ENCODE measurements at regions not wholly inside any gene's neighbourhood (a gene's known extent, or its start where the extent isn't known, plus 50 kb on each side); places are given as distances from the start of the nearest gene placed in this dataset.
"Not testable (repeated sequence)": the region's sequence is repeated elsewhere in the genome, so short reads cannot be mapped to it uniquely, and the experiment has no call there.

DNA sequence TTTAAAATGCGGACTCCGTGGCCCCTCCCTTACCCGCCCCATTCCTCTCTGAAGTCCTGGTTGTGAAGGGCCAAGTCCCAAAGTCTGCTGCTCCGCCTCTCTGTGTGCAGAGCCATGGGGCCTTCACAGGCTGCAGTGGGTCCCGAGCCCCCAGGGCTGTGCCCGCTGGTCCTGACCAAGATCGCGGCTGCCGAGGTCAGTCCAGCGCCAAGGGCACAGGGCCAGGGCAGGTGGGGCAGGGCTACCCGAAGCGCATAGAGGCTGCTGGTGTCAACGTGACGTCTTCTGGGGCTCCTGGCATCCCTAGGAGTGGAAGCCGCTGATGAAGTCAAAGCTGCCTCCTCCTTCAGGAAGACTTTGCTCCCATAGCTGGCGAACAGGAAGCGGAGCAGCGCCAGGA, 858.8 kb downstream of the TUBA3C start:
- not testable (repeated sequence) for H3K9me3 ChIP-seq (ENCODE audit: control insufficient read depth in 2 of 2, insufficient read depth in 1 of 2, low read depth in 1 of 2, low read length in 1 of 2); H3K27me3 ChIP-seq (ENCODE audit: control insufficient read depth in 3 of 3, insufficient read depth in 3 of 3, low read length in 3 of 3); H3K4me3 ChIP-seq (ENCODE audit: low read depth in 1 of 3, low read length in 3 of 3); FAIRE-seq; H3K27ac ChIP-seq (ENCODE audit: low read depth in 1 of 3, low read length in 2 of 3); DNase-seq; H3K36me3 ChIP-seq (ENCODE audit: control insufficient read depth in 3 of 3, insufficient read depth in 2 of 3, low read depth in 1 of 3, low read length in 3 of 3); H3K4me1 ChIP-seq (ENCODE audit: control insufficient read depth in 3 of 3, insufficient read depth in 2 of 3, low read depth in 1 of 3, low read length in 2 of 3)
- WGBS, 3 donors: 78 to 81% (median 78%) methylated on average over 10 to 16 of the region's 18 CpGs

DNA sequence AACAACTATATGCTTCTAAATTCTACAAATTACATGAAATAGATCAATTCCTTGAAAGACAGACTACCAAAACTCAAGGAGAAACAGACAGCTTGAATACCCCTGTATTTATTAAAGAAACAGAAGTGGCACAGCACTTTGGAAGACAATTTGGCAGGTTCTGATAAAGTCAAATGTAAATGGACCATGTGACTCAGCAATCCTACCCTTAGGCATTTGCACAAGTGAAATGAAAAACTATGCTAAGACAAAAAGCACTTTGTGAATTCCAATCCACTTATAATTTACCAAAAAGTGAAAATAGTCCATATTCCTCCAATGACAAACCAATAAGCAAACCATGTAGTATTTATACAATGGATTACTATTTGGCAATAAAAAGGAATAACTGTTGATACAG, 862.0 kb downstream of the TUBA3C start:
- H3K4me3 ChIP-seq (ENCODE audit: low read depth in 1 of 3, low read length in 3 of 3); FAIRE-seq; H3K4me1 ChIP-seq (ENCODE audit: control insufficient read depth in 3 of 3, insufficient read depth in 2 of 3, low read depth in 1 of 3, low read length in 2 of 3); H3K36me3 ChIP-seq (ENCODE audit: control insufficient read depth in 3 of 3, insufficient read depth in 2 of 3, low read depth in 1 of 3, low read length in 3 of 3); H3K27me3 ChIP-seq (ENCODE audit: control insufficient read depth in 3 of 3, insufficient read depth in 3 of 3, low read length in 3 of 3); H3K27ac ChIP-seq (ENCODE audit: low read depth in 1 of 3, low read length in 2 of 3); H3K9me3 ChIP-seq (ENCODE audit: control insufficient read depth in 2 of 2, insufficient read depth in 1 of 2, low read depth in 1 of 2, low read length in 1 of 2); DNase-seq: not testable (repeated sequence)

DNA sequence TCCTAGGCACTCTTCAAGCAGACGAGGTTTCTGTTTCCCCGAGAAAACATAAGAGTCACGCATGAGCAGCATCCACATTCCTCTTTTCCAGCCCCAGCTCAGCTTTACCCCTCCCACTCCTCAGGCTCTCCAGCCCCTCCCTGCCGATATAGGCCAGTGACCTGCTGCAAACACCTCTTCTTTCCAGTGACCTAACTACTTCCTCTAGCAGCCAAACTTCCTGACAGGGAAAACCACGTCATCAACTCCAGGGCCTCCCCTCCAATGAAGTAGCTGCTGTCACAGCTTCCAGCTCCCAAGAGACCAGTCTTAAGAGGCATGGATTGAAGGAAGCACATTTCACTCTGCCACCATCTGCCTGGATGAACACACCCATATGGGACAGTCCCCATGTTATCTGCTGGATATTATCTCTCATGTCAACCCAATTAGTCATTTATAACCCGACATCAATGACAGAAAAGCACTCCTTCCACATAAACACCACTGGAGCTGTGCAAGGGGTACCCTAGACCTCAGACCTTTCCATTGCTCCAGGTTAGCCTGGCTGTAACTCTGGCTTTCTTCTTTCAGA, 878.3 kb downstream of the TUBA3C start:
- not testable (repeated sequence) for H3K9me3 ChIP-seq (ENCODE audit: control insufficient read depth in 2 of 2, insufficient read depth in 1 of 2, low read depth in 1 of 2, low read length in 1 of 2); H3K27me3 ChIP-seq (ENCODE audit: control insufficient read depth in 3 of 3, insufficient read depth in 3 of 3, low read length in 3 of 3); DNase-seq; H3K4me3 ChIP-seq (ENCODE audit: low read depth in 1 of 3, low read length in 3 of 3); FAIRE-seq; H3K4me1 ChIP-seq (ENCODE audit: control insufficient read depth in 3 of 3, insufficient read depth in 2 of 3, low read depth in 1 of 3, low read length in 2 of 3); H3K27ac ChIP-seq (ENCODE audit: low read depth in 1 of 3, low read length in 2 of 3); H3K36me3 ChIP-seq (ENCODE audit: control insufficient read depth in 3 of 3, insufficient read depth in 2 of 3, low read depth in 1 of 3, low read length in 3 of 3)
- WGBS, 3 donors: 68 to 75% (median 71%) methylated on average over 6 of the region's 6 CpGs

DNA sequence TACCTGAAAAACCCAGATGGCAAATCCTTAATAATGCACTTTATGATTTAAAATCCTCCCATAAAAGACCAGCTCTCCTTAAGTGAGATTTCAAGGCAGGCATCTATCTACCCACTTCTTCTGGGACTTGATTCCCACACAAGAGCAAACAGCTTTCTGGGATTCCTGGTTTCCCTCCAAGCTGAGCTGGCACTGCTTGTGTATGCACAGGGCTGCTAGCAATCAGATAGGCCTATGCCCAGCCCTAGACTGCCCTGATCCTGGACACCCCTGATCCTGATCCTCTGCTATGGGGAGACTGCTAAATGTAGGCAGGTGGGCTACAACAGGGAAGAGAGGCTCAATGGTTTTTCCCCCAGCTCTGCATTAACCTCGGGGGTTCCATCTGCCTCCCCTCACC, 880.7 kb downstream of the TUBA3C start:
- not testable (repeated sequence) for H3K4me3 ChIP-seq (ENCODE audit: low read depth in 1 of 3, low read length in 3 of 3); H3K4me1 ChIP-seq (ENCODE audit: control insufficient read depth in 3 of 3, insufficient read depth in 2 of 3, low read depth in 1 of 3, low read length in 2 of 3); H3K9me3 ChIP-seq (ENCODE audit: control insufficient read depth in 2 of 2, insufficient read depth in 1 of 2, low read depth in 1 of 2, low read length in 1 of 2); H3K27ac ChIP-seq (ENCODE audit: low read depth in 1 of 3, low read length in 2 of 3); H3K27me3 ChIP-seq (ENCODE audit: control insufficient read depth in 3 of 3, insufficient read depth in 3 of 3, low read length in 3 of 3); H3K36me3 ChIP-seq (ENCODE audit: control insufficient read depth in 3 of 3, insufficient read depth in 2 of 3, low read depth in 1 of 3, low read length in 3 of 3); FAIRE-seq; DNase-seq
- 44 to 80% (median 64%) methylated on average over 1 of the region's 1 CpG for WGBS, 3 donors

DNA sequence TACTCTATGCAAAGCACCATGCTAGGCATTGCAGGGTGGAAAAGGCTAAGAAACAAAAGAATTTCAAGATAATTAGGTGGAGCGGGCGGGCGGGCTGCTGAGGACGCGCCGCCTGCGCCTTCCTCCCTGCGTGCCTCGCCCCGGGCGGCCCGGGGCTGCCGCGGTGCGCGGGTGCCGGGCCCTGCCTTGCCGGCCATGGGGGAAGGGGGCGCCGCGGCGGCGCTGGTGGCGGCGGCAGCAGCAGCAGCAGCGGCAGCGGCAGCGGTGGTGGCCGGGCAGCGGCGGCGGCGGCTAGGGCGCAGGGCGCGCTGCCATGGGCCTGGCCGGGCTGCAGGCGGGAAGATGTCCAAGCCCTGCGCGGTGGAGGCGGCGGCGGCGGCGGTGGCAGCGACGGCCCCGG, 884.3 kb downstream of the TUBA3C start:
- not testable (repeated sequence) for DNase-seq; H3K9me3 ChIP-seq (ENCODE audit: control insufficient read depth in 2 of 2, insufficient read depth in 1 of 2, low read depth in 1 of 2, low read length in 1 of 2); H3K27me3 ChIP-seq (ENCODE audit: control insufficient read depth in 3 of 3, insufficient read depth in 3 of 3, low read length in 3 of 3); H3K4me3 ChIP-seq (ENCODE audit: low read depth in 1 of 3, low read length in 3 of 3); H3K4me1 ChIP-seq (ENCODE audit: control insufficient read depth in 3 of 3, insufficient read depth in 2 of 3, low read depth in 1 of 3, low read length in 2 of 3); FAIRE-seq; H3K27ac ChIP-seq (ENCODE audit: low read depth in 1 of 3, low read length in 2 of 3); H3K36me3 ChIP-seq (ENCODE audit: control insufficient read depth in 3 of 3, insufficient read depth in 2 of 3, low read depth in 1 of 3, low read length in 3 of 3)
- WGBS, 3 donors: 76 to 88% (median 83%) methylated on average over 29 to 48 of the region's 48 CpGs

DNA sequence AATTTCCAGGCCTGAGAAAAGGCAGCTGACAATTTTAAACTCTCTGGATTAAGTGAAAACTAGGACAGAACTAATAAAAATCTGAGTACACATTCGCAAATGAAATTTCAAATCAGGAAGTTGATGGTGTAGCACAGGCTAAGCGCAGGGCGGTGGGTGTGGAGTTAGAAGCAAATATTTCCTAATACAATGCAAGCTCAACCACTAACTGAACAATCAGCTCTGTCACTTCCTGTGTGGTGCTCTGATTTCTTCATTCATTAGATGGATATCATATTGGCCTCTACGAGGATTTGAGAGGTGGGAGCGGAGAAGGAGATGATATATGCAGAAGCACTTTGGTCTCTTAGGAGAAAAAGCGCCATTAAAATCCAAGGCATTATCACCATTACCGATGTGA, 885.0 kb downstream of the TUBA3C start:
- not testable (repeated sequence) for H3K36me3 ChIP-seq (ENCODE audit: control insufficient read depth in 3 of 3, insufficient read depth in 2 of 3, low read depth in 1 of 3, low read length in 3 of 3); H3K27me3 ChIP-seq (ENCODE audit: control insufficient read depth in 3 of 3, insufficient read depth in 3 of 3, low read length in 3 of 3); H3K27ac ChIP-seq (ENCODE audit: low read depth in 1 of 3, low read length in 2 of 3); FAIRE-seq; H3K4me1 ChIP-seq (ENCODE audit: control insufficient read depth in 3 of 3, insufficient read depth in 2 of 3, low read depth in 1 of 3, low read length in 2 of 3); DNase-seq; H3K9me3 ChIP-seq (ENCODE audit: control insufficient read depth in 2 of 2, insufficient read depth in 1 of 2, low read depth in 1 of 2, low read length in 1 of 2); H3K4me3 ChIP-seq (ENCODE audit: low read depth in 1 of 3, low read length in 3 of 3)
- WGBS, 3 donors: 79 to 91% (median 82%) methylated on average over 3 to 5 of the region's 7 CpGs

DNA sequence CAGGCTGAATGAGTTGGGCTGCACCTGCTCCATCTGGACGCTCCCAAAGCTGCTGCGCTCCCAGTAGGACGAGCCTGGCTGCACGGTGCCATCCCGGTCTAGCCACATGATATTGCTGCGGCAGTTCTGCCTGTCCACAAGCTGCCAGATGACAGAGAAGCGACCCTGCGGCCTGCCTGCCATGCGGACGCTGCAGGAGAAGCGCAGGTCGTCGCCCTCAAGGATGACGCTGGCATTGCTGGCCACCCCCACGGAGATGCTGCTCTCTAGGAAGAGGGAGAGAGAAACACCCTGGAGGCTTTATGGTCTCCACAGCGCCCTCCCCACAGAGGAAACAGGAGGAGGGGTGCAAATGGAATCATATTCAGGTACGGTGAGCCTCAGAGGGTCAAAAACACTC, 887.3 kb downstream of the TUBA3C start:
- H3K36me3 ChIP-seq (ENCODE audit: control insufficient read depth in 3 of 3, insufficient read depth in 2 of 3, low read depth in 1 of 3, low read length in 3 of 3); DNase-seq; H3K9me3 ChIP-seq (ENCODE audit: control insufficient read depth in 2 of 2, insufficient read depth in 1 of 2, low read depth in 1 of 2, low read length in 1 of 2); H3K4me1 ChIP-seq (ENCODE audit: control insufficient read depth in 3 of 3, insufficient read depth in 2 of 3, low read depth in 1 of 3, low read length in 2 of 3); H3K4me3 ChIP-seq (ENCODE audit: low read depth in 1 of 3, low read length in 3 of 3); H3K27ac ChIP-seq (ENCODE audit: low read depth in 1 of 3, low read length in 2 of 3); FAIRE-seq; H3K27me3 ChIP-seq (ENCODE audit: control insufficient read depth in 3 of 3, insufficient read depth in 3 of 3, low read length in 3 of 3): not testable (repeated sequence)
- WGBS, 3 donors: 74 to 83% (median 79%) methylated on average over 10 to 15 of the region's 17 CpGs

DNA sequence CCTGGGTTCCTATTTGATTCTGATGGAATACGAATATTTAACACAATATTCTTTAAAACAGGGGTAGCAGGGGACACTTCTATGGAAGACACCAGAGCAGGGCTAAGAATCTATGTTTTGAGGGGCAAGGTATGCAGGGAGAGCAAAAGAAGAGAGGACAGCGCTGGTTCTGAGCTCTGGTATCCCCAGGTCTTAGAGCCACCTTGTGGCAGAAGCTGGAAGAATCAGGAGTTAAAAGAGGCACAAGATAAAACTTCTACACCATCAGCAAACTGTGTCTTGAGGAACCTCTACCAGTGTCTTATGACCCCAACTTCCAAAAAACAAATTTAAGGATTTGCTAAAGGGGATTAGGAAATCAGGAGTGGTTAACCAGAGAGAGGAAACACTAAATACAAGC, 894.8 kb downstream of the TUBA3C start:
- not testable (repeated sequence) for H3K9me3 ChIP-seq (ENCODE audit: control insufficient read depth in 2 of 2, insufficient read depth in 1 of 2, low read depth in 1 of 2, low read length in 1 of 2); H3K27ac ChIP-seq (ENCODE audit: low read depth in 1 of 3, low read length in 2 of 3); H3K36me3 ChIP-seq (ENCODE audit: control insufficient read depth in 3 of 3, insufficient read depth in 2 of 3, low read depth in 1 of 3, low read length in 3 of 3); H3K4me3 ChIP-seq (ENCODE audit: low read depth in 1 of 3, low read length in 3 of 3); DNase-seq; H3K4me1 ChIP-seq (ENCODE audit: control insufficient read depth in 3 of 3, insufficient read depth in 2 of 3, low read depth in 1 of 3, low read length in 2 of 3); H3K27me3 ChIP-seq (ENCODE audit: control insufficient read depth in 3 of 3, insufficient read depth in 3 of 3, low read length in 3 of 3); FAIRE-seq
- 0 to 27% (median 12%) methylated on average over 1 to 2 of the region's 2 CpGs for WGBS, 3 donors

DNA sequence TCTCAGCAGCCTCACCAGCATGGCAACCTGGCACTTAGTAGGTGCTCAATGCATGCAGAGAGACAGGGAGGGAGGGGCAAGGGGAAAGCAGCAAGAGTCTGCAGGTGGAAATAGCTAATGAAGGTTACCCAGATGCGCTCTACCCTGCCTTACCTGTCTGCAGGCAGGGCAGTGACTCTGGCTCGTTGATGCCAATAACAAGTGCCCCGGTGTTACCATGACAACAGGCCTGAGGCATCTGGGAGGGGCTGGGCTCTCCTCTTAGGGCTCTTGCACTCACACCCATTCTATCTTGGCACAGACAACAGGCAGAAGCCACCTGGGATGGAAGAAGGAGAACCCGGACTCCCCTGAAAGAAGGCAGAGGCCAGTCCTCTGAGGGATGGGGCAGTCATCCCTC, 896.0 kb downstream of the TUBA3C start:
- FAIRE-seq; H3K36me3 ChIP-seq (ENCODE audit: control insufficient read depth in 3 of 3, insufficient read depth in 2 of 3, low read depth in 1 of 3, low read length in 3 of 3); H3K27me3 ChIP-seq (ENCODE audit: control insufficient read depth in 3 of 3, insufficient read depth in 3 of 3, low read length in 3 of 3); H3K4me3 ChIP-seq (ENCODE audit: low read depth in 1 of 3, low read length in 3 of 3); H3K4me1 ChIP-seq (ENCODE audit: control insufficient read depth in 3 of 3, insufficient read depth in 2 of 3, low read depth in 1 of 3, low read length in 2 of 3); DNase-seq; H3K9me3 ChIP-seq (ENCODE audit: control insufficient read depth in 2 of 2, insufficient read depth in 1 of 2, low read depth in 1 of 2, low read length in 1 of 2); H3K27ac ChIP-seq (ENCODE audit: low read depth in 1 of 3, low read length in 2 of 3): not testable (repeated sequence)
- 62 to 77% (median 74%) methylated on average over 4 of the region's 4 CpGs for WGBS, 3 donors
